Body of pancreas (tissue), 4 donors: ENCODE measurements at regions not wholly inside any gene's neighbourhood (a gene's known extent, or its start where the extent isn't known, plus 50 kb on each side); places are given as distances from the start of the nearest gene placed in this dataset.

Source experiments
- CTCF ChIP-seq, 7 experiments: fragments of 450-650 bp in 4 of 7; fragments of 200-600 bp in 3 of 7; sonication (generic) in 3 of 7; IDR thresholded peaks; one replicate each; pipeline ENCODE4 v1.5.1; 2016 to 2019; ENCODE audit warnings: antibody characterized with exemption in 7 of 7
- POLR2A ChIP-seq, 3 donors: fragments of 450-650 bp; IDR thresholded peaks; one replicate each; pipeline ENCODE4 v1.6.1; 2016; ENCODE audit warnings: antibody characterized with exemption in 3 of 3, mild to moderate bottlenecking in 2 of 3

- no peak for TF ChIP-seq POLR2A (IDR thresholded peaks at IDR 0.05)
- TF ChIP-seq CTCF (IDR thresholded peaks at IDR 0.05) = no peak
Measured at GRCh38 chr2:241965931-241966412, 96.4 kb downstream of the RTP5 start.
